GM21423 (cell line): ENCODE measurements at regions not wholly inside any gene's neighbourhood (a gene's known extent, or its start where the extent isn't known, plus 50 kb on each side); places are given as distances from the start of the nearest gene placed in this dataset.
"Not testable (repeated sequence)": the region's sequence is repeated elsewhere in the genome, so short reads cannot be mapped to it uniquely, and the experiment has no call there.

Experiments
- ATAC-seq: cut with Tn5 transposase; IDR thresholded peaks from one replicate; pipeline ENCODE4 v1.9.1; 2021; ENCODE audit warnings: mild to moderate bottlenecking, moderate library complexity; ENCODE audit not compliant: unreplicated experiment

DNA sequence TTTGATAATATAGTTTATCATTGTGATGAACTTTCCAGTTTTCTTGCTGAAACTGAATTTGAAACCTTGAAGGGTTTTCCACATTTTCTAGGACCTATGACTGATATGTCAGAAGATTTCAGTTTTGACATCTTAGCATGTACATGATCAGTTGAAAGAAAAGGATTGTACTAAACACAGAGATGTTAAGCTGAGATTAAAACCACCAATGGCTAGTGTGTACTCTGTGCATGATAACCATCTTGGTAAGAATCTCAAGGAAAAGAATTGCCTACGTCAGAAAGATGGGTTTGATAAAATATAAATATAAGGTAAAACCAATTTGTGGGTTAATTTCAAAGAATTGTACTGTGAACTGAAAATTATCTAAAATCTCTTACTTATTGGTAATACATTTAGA, 776.4 kb downstream of the GATA3 start:
- ATAC-seq: no peak

DNA sequence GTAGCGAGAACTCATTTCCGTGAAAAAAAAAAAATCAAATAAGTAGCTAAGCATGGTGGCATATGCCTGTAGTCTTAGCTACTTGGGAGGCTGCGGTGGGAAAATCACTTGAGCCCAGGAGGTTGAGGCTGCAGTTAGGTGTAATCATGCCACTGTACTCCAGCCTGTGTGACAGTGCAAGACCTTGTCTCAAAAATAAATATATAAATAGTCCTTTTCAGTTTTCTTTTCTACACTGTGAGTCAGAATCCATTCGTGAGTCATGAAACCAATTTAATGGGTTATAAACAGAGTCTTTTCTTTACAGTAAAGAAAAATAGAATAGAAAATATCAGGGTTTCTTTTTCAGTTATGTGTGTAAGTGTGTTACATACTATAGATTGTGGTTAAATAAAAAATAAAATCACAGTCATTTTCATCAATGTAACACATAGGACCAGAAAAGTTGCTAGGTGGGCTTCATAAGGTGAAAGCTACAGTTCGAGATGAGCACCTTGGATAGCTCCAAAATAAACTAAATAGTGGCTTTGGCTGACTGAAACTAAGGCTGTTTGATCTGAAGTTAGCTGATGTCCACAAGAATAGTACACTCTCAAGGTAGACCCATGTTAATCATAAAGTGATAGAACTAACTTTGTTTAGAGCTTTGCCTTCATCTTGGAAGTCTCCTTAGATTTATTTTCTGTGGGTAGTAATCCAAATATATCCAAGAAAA, 781.1 kb downstream of the GATA3 start:
- no peak for ATAC-seq

DNA sequence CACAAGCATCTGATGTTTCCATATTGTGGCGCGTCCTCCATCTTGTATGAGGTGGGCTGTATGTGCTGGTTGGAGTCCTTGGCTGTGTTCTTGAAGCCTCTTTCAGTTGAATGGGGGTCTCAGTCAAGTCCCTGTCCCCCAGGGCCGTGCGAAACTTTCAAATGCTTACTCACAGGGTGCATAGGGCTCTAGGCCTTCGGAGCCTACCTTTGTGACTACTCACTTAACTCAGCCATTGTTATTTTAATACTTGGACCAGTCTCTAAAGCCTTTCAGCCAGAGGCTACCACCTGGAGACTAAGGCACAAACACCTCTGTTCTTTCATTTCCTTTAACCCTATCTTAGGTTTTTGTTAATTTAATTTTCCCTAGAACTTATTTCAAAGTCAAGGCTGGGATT, 785.9 kb downstream of the GATA3 start:
- no peak for ATAC-seq

DNA sequence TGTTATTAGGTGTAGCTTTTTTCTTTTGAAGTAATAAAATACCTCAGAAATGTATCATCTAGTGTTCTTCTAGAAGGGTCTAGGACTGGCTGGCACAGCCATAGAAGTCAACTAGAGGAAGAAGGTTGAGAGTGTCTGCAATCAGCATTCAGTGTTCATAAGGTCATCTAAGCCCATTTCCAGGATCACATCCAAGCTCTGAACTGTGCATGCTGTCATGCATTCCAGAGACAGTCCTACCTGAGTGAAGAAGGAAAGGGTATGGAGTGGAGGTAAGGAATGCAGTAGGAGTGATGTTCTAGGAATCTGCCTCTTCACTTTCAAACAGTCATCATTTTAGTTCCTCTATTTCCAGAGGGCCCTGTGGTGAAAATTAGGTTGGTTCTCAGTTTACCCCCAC, 789.7 kb downstream of the GATA3 start:
- ATAC-seq: no peak

DNA sequence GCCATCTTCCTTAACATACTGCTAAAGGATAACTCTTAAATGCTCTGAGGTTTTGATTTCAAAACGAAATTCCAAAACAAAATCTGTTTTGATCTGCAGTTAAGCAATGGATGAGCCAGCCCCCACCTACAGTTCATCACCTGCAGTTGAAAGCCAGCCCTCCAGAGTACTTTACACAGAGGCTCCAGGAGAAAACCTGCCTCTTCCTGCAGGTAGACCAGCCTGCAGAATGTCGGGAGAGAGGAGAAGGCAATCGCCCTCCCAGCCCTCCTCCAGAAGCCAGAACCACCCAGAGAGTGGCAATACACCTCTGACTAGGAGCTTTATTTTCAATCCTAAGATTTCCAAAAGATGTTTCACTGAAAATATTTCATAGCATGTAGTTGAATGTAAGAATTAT, 798.1 kb downstream of the GATA3 start:
- ATAC-seq: no peak

DNA sequence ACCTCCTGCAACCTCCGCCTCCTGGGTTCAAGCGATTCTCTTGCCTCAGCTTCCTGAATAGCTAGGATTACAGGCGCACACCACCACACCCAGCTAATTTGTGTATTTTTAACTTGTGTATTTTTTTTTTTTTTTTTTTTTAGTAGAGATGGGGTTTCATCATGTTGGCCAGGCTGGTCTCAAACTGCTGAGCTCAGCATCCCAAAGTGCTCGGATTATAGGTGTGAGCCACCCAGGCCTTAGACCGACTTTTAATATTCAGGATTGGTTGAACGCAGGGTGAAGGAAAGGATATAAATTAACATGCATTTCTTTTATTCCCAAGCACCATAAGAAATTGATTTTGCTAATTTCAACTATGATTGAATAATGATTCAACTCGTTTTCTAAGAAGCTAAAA, 798.6 kb downstream of the GATA3 start:
- no peak for ATAC-seq

DNA sequence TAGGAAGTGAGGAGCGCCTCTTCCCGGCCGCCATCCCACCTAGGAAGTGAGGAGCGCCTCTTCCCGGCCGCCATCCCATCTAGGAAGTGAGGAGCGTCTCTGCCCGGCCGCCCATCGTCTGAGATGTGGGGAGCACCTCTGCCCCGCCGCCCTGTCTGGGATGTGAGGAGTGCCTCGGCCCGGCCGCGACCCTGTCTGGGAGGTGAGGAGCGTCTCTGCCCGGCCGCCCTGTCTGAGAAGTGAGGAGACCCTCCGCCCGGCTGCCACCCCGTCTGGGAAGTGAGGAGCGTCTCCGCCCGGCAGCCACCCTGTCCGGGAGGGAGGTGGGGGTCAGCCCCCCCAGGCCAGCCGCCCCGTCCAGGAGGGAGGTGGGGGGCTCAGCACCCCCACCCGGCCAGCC, 814.4 kb downstream of the GATA3 start:
- ATAC-seq: not testable (repeated sequence)

DNA sequence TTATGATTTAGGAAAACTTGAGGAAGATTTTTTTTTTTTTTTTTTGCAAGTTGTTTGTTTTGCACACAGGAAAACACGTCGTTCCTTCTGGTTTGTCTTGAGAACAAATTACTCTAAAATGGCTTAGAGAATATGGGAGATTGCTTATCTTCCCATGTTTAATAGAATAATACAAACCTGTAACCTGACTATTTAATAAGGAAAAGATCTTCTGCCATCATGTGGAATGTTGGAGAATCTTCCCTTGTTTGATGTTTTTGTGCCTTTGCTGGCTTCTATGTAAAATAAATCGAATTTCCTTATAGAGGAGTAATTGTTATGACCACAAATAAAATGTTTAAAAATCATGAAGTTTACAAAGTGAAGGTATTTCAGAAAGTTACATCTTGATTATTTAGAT, 818.8 kb downstream of the GATA3 start:
- no peak for ATAC-seq

DNA sequence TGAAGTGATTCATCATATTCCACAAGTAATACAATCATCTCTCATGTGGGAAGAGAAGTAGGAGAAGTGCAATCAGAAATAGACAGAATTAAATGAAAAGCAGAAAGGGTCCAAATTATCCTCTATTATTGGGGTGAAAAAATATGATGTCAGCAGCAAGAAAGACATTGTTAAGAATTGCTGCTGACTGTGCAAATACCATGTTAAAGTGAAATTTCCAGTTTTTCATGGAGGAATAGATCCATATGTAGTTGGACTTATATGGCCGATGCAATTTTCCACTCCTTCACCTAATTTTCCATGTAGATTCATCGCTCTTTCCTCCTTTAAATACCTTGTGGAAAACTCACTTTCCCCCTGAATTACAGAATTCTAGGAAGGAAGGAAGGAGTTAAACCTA, 819.8 kb downstream of the GATA3 start:
- no peak for ATAC-seq

DNA sequence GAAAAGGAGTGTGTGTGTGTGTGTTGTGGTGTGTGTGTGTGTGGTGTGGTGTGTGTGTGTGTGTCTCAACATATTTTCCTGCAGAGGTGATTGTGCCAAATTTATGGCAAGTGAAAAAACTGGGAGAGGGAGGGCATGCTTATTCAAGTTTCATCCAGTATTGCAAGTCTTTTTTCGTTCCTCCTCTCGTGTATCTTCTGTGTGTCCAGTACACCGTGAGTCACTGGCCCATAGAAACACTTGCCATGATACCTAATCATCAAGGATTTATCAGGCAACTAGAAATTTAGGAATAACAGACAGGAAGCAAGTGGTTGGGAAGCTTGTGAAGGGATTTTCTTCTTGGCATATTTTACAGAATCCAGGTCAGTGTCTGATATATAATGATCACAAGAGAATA, 820.5 kb downstream of the GATA3 start:
- no peak for ATAC-seq

DNA sequence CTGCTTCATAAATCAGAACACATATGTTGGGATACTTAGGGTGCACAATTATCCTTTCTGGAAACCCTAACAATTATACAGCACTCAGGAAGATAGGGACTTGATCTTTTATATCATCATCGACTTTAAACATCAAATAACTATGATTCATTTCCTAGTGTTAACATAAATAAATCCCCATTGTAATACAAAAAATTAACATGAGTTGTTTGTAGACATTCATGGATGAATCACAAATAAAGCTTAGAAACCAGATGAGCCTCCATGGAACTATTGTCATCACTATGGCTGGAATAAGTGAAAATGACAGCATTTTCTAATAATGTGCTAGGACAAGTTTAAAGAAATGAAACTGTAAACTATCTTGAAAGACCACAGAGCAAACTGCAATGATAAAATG, 821.7 kb downstream of the GATA3 start:
- no peak for ATAC-seq

DNA sequence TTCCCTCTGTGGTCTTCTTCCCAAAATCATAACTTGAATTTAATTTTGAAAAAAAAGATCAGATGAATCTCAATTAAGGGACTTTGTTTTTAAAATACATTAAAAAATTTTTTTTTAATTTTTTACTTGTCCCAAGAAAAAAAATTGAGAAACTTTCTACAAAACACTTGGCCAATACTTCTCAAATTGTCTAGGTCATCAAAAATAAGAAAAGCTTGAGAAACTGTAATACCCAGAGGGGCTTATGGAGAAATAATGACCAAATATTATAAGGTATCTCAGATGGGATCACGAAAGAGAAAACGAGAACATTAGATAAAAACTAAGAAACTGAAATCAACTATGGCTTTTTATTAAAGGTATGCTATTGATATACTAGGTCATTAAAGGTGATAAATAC, 835.0 kb downstream of the GATA3 start:
- no peak for ATAC-seq

DNA sequence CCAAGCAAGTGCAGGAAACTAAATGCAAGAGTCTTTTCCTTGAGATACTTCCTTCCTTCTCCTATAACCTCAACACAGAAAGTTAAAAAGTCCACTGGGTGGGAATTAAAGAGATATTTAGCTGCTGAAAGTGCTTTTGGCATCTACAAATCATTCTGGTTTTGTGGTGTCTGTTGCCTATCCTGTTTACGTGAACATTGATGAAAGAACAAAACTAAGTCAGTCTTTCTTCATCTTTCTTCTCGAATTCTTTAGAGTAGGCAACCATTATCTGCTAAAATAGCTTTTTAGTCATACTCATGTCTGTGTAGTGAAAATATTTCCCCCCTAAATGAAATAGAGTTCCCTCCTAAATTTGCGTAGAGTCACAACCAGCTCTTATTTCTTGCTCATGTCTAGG, 838.6 kb downstream of the GATA3 start:
- no peak for ATAC-seq

DNA sequence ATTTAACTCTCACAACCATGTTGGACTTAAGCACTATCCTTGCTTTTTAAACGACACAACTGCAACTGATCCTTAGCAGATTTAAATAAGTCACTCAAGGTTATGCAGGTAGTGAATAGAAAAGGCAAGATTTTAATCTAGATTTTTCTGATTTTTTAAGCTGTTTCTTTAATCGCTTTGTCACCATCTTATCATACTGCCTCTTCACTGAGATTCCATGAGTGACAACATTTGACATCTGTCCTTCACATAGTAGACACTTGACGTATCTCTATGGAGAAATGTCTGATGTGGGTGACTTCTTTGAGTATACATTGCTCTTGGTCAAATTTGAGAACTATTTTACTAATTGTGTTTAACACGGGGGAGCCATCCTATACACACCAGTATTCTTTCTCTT, 839.7 kb downstream of the GATA3 start:
- ATAC-seq: no peak

DNA sequence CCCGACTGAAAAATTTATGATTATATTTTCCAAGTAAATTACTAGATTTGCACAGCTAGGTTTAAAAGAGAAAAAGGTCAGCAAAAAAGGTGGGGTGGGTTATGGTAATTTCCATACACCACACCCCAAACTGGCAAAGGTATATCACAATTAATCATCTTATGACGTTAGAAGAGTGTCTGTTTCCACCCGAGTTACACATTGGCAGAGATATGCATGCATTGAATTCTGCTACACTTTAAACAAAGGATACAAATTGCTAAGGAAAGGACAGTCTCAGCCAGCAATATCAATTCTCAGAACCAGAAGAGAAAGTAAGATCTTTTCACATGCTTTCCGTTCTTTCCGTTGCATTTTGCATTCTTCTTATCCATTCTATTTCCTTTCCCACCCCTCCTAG, 843.3 kb downstream of the GATA3 start:
- ATAC-seq: no peak

DNA sequence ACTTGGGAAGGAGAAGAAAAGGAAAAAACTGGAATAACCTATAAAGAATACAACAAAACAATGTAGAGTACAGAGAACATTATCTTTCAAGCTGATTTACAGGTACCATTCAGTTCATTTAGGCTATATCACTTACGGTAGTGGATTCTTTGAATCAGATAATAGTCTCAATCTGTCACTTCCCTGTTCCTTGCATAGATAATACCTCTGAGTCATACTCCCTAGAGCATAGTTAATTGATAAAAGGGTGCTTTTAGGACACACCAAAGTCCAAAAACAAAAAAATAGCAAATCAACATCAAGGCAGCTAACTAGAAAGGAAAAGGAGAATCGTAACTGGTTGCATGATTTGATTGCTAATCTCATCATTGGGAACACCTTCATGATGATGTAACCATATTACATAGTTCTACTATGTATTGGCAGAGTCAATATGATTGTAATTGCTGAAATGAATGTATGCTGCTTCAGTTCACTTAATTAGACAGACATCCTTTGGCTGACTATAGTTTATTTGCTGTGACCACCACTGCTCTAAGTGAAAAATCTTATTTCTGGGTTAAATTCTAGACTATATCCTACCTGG, 844.4 kb downstream of the GATA3 start:
- no peak for ATAC-seq

DNA sequence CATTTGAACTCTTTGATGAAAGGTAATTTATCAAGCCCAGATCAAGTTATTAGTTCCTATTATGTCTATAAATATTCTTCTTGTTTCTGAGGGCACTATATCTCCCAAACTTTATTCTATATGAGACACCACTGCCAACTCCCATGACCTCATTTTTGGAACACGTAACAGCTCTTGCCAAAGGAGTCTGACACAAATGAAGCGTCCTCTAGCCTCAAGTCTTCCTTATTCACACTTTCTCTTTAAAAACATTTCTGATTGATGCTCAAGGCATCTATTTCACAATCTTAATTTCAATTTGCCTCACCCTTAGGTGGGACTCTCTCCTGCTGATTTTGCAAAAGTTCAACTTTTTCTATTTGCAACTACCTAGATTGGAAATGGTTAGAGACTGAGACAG, 848.4 kb downstream of the GATA3 start:
- ATAC-seq: no peak

DNA sequence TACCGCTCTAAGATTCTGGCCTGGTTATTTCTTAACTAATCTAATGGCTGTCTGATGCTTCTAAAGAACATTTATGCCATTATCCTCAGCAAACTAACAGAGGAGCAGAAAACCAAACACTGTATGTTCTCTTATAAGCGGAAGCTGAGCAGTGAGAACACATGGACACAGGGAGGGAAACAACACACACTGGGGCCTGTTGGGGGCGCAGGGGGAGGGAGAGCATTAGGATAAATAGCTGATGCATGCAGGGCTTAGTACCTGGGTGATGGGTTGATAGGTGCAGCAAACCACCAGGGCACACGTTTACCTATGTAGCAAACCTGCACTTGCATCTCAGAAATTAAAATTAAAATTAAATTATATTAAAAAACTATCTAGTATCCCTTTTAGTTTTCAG, 853.5 kb downstream of the GATA3 start:
- ATAC-seq: no peak

DNA sequence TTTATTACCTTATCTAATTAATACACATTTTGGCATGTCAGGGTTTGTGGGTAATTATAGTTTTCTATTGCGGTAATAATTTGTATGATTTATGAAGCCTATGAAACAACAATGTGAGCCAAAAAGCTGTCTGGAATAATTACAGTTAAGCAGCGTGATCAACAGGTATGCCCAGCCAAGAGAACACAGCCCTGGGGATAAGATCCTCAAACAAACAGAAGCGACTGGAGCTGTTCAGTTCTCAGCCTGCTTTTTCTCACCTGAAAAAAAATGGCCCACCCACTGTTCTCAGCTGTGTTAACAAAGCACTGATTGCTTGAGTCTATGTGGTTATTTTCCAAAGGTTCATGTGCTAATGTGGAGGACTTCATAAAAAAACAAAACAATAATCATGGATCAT, 855.8 kb downstream of the GATA3 start:
- no peak for ATAC-seq

DNA sequence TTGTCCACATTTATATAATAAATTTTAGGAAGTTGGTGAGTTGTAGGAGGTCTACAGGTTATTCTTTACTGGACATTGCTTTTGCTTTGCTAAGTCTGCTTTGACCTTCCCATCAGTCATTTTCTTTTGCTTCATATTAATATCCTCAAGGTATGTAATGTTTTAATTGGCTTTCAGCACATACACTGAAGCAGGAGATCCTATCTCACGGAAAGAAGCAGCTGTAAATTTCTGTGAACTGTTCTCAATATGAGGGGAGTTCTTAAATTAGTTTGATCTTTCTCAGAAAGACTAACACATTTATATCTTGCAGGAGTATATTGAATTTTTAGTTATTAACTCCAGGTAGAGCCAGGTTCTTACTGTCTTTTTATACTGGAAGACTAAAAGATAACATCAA, 856.5 kb downstream of the GATA3 start:
- ATAC-seq: no peak

DNA sequence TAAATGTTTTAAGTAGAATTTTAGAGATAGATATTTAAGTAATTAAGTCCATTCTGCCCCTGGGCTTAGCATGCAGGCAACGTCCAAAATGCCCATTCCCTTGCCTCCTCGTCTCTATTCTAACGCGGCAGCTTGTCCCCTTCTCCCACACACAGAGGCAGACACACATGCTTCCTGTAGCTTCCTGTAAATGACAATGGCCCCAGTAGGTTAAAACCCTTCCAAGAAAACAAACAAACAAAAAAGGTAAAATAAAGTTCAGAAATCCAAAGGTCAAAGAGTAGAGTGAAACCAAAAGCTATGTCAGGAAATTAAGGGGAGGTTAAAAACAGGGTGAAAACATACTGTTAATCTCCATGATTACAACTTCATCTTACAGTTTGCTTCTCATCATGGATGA, 857.6 kb downstream of the GATA3 start:
- ATAC-seq: no peak

DNA sequence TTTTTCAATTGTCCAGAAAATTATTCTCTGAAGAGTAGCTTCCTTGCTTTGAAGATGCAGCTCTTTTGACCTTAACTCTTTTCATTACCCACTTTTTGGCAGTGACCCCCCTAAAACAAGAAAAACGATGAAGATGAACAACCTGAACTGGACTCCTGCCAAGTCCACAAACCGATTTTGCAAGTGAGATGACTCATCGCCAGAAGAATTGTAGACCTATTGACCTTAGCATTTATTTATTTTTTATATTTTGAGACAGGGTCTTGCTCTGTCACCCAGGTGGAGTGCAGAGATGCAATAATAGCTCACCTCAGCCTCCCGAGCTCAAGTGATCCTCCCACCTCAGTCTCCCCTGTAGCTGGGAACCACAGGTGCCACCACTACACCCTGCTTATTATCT, 859.2 kb downstream of the GATA3 start:
- ATAC-seq: no peak

DNA sequence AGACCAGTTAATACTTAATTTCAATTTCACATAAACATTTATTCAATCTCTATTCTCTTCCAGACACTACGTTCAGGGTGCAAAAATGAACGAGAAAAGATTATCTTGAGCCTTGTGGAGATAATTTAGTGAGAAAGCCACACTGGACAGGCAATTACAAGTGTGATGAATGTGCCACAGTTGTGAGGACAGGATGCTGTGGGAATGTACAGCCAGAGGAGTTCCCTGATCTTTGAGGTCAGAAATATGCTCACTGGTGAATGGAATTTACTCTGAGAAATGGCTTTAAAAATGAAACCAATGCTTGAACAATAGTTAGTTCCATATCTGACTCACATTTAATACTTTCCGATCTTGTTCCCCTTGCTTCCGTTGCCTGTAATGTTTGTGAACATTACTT, 864.8 kb downstream of the GATA3 start:
- no peak for ATAC-seq
